HCT116 (cell line): ENCODE measurements at regions not wholly inside any gene's neighbourhood (a gene's known extent, or its start where the extent isn't known, plus 50 kb on each side); places are given as distances from the start of the nearest gene placed in this dataset.

Experiments used
- ATF3 ChIP-seq: IDR thresholded peaks from 2 replicates; pipeline ENCODE4 v1.6.1; 2012
- CBX3 ChIP-seq: IDR thresholded peaks from 2 replicates; pipeline ENCODE4 v1.6.1; 2012; ENCODE audit warnings: low read depth
- CTCF ChIP-seq, 3 experiments: fragments of 200-600 bp in 1 of 3; sonication (generic) in 1 of 3; IDR thresholded peaks in 2 of 3; conservative IDR thresholded peaks in 1 of 3; 2 replicates each; pipeline ENCODE4 v1.5.1; 2012 to 2017; ENCODE audit warnings: low read depth in 2 of 3, low read length in 2 of 3, antibody characterized with exemption in 1 of 3, borderline replicate concordance in 1 of 3, control low read depth in 1 of 3, mild to moderate bottlenecking in 1 of 3, mixed read lengths in 1 of 3, mixed run types in 1 of 3, moderate library complexity in 1 of 3; ENCODE audit not compliant: insufficient read depth in 1 of 3
- EZH2 ChIP-seq: fragments of 200-600 bp; sonication (generic); IDR thresholded peaks from 2 replicates; pipeline ENCODE4 v1.6.1; 2017; ENCODE audit warnings: antibody characterized with exemption, mixed run types
- MAX ChIP-seq: IDR thresholded peaks from 2 replicates; pipeline ENCODE4 v1.6.1; 2012
- POLR2A ChIP-seq: IDR thresholded peaks from 2 replicates; pipeline ENCODE4 v1.7.0; 2011; ENCODE audit warnings: borderline replicate concordance; ENCODE audit not compliant: insufficient read depth, insufficient read length; ENCODE audit errors: extremely low read depth
- REST ChIP-seq: IDR thresholded peaks from 2 replicates; pipeline ENCODE4 v1.6.1; 2012; ENCODE audit warnings: low read depth
- SP1 ChIP-seq: IDR thresholded peaks from 2 replicates; pipeline ENCODE4 v1.6.1; 2012; ENCODE audit warnings: low read depth

- no peak for TF ChIP-seq MAX
- no peak for TF ChIP-seq ATF3
- TF ChIP-seq CBX3, result no peak
- TF ChIP-seq CTCF (IDR thresholded peaks at IDR 0.05 in 2 of 3, conservative IDR thresholded peaks at IDR 0.05 in 1 of 3; ENCODE audit: borderline replicate concordance in 1 of 3, insufficient read depth in 1 of 3, low read depth in 2 of 3, low read length in 2 of 3), result no peak
- TF ChIP-seq POLR2A, result no peak
- no peak for TF ChIP-seq SP1
- TF ChIP-seq REST, result no peak
- no peak for TF ChIP-seq EZH2
Measured at GRCh38 chr20:54922096-54922495, 446.7 kb downstream of the DOK5 start.
